Stimulated activated naive CD8-positive, alpha-beta T cell treated with anti-CD3 and anti-CD28 coated beads, Interleukin-15, Interleukin-2, amounts not matched to agents 100 U/mL and 50 U/mL, for 24 hours (primary cell): ENCODE measurements at regions not wholly inside any gene's neighbourhood (a gene's known extent, or its start where the extent isn't known, plus 50 kb on each side); places are given as distances from the start of the nearest gene placed in this dataset.
A peak's percentile ranks its signal among the peaks of the same experiment; 100 is the strongest.
"Not testable (repeated sequence)": the region's sequence is repeated elsewhere in the genome, so short reads cannot be mapped to it uniquely, and the experiment has no call there.

Experiments
- ATAC-seq: fragments of 150-1000 bp; cut with Tn5 transposase; one replicate; pipeline ENCODE4 v1.10.0; 2021
- DNase-seq: peaks from one replicate; pipeline ENCODE4 v3.0.0; 2021

- ATAC-seq (peak; percentile 19), DNase-seq (no peak)
Measured at GRCh38 chr1:82143108-82143833, 342.5 kb downstream of the ADGRL2 start.

- ATAC-seq (no peak), DNase-seq (no peak)
Measured at GRCh38 chr1:82141390-82141789, 340.7 kb downstream of the ADGRL2 start.

GRCh38 chr1:82139751-82140468 lies 339.2 kb downstream of the ADGRL2 start:
- no peak for ATAC-seq
- no peak for DNase-seq

- not testable (repeated sequence) for ATAC-seq, DNase-seq
Measured at GRCh38 chr1:82136351-82136750, 335.6 kb downstream of the ADGRL2 start.

- DNase-seq (no peak), ATAC-seq (no peak)
Measured at GRCh38 chr1:82125866-82126265, 325.1 kb downstream of the ADGRL2 start.

- ATAC-seq, result no peak
- no peak for DNase-seq
Measured at GRCh38 chr1:82125119-82125518, 324.4 kb downstream of the ADGRL2 start.

GRCh38 chr1:82121421-82121820 lies 320.7 kb downstream of the ADGRL2 start:
- ATAC-seq, result no peak

GRCh38 chr1:82116105-82116504 lies 315.4 kb downstream of the ADGRL2 start:
- no peak for DNase-seq
- no peak for ATAC-seq

More at GRCh38 chr1:82121421-82121820, 320.7 kb downstream of the ADGRL2 start:
- DNase-seq, result no peak

- ATAC-seq (no peak), DNase-seq (no peak)
Measured at GRCh38 chr1:82114887-82115286, 314.2 kb downstream of the ADGRL2 start.

GRCh38 chr1:82110366-82111254 lies 309.9 kb downstream of the ADGRL2 start:
- DNase-seq, result no peak
- ATAC-seq, result no peak

- no peak for ATAC-seq
Measured at GRCh38 chr1:82108843-82109242, 308.1 kb downstream of the ADGRL2 start.

GRCh38 chr1:82106672-82107071 lies 305.9 kb downstream of the ADGRL2 start:
- DNase-seq (no peak), ATAC-seq (no peak)

More at GRCh38 chr1:82108843-82109242, 308.1 kb downstream of the ADGRL2 start:
- DNase-seq, result no peak

GRCh38 chr1:82099170-82099569 lies 298.4 kb downstream of the ADGRL2 start:
- DNase-seq (no peak), ATAC-seq (no peak)

GRCh38 chr1:82094136-82094535 lies 293.4 kb downstream of the ADGRL2 start:
- no peak for DNase-seq
- no peak for ATAC-seq

GRCh38 chr1:82091729-82092128 lies 291.0 kb downstream of the ADGRL2 start:
- no peak for ATAC-seq

GRCh38 chr1:82091265-82091664 lies 290.5 kb downstream of the ADGRL2 start:
- no peak for DNase-seq

More at GRCh38 chr1:82091729-82092128, 291.0 kb downstream of the ADGRL2 start:
- no peak for DNase-seq

GRCh38 chr1:82090104-82090503 lies 289.4 kb downstream of the ADGRL2 start:
- DNase-seq (no peak), ATAC-seq (no peak)

More at GRCh38 chr1:82091265-82091664, 290.5 kb downstream of the ADGRL2 start:
- no peak for ATAC-seq

GRCh38 chr1:82086739-82087138 lies 286.0 kb downstream of the ADGRL2 start:
- ATAC-seq (no peak), DNase-seq (no peak)

GRCh38 chr1:82079607-82080006 lies 278.9 kb downstream of the ADGRL2 start:
- no peak for ATAC-seq
- no peak for DNase-seq

GRCh38 chr1:82073659-82074058 lies 272.9 kb downstream of the ADGRL2 start:
- ATAC-seq (no peak), DNase-seq (no peak)

GRCh38 chr1:82073071-82073470 lies 272.3 kb downstream of the ADGRL2 start:
- DNase-seq (no peak), ATAC-seq (no peak)

- DNase-seq (no peak), ATAC-seq (no peak)
Measured at GRCh38 chr1:82065916-82066315, 265.2 kb downstream of the ADGRL2 start.
